GM19035 (cell line): ENCODE measurements at regions not wholly inside any gene's neighbourhood (a gene's known extent, or its start where the extent isn't known, plus 50 kb on each side); places are given as distances from the start of the nearest gene placed in this dataset.

Experiments used
- ATAC-seq: cut with Tn5 transposase; IDR thresholded peaks from one replicate; pipeline ENCODE4 v1.9.1; 2021; ENCODE audit not compliant: unreplicated experiment

DNA sequence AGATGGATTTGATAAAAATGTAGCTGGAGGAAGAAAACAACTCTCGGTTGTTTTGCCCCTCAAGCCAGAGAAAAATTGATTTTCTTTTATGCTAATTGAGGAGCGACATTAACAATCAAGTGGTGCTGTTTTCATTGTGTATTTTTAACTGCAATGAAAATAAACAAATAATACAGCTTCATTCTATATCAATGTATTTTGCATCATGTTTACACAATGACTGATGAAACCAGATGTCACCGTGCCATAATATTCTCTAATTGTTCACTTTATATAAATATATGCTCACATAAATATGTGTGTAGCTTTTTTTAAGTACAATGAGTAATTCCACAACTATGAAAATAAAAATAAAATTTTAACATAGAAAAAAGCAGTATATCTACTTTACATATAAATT lies 139.0 kb upstream of the PRDM9 start:
- ATAC-seq = no peak

DNA sequence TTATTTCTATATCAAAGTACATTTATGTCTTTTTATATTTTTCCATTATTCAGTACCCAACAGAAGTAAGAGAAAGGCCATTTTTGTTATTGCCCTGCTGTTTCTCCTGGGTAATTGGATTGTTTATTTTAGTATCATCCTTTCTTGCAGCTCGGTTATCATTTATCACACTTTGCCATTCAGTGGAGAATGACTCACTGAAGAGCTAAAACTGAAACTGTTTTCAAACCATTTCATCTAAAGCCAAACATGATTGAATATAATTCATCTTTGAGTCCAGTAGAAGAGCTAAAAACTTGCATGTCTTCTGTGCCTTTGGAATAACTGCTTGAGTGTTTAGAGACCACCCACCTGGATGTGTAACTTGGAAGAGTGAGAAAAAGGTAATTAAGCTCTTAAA lies 139.5 kb upstream of the PRDM9 start:
- ATAC-seq = no peak

DNA sequence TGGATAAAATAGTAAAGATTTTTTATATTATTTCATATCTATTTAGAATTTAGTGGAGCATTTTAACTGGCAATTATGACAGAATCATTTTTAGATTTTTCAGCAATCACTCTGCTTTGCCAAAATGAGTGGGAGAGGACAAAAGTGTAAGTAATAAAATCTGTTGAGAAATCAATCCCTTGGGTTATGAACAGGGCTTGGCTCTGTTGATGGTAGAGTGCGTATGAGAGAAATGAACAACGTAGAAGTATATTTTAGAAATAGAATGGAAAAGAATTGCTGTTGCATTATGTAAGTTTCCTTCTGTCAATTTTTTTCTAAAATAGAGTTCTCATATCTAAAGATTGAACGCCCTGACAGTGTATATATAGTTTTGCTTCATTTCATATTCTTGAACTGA lies 154.1 kb upstream of the PRDM9 start:
- ATAC-seq = no peak

DNA sequence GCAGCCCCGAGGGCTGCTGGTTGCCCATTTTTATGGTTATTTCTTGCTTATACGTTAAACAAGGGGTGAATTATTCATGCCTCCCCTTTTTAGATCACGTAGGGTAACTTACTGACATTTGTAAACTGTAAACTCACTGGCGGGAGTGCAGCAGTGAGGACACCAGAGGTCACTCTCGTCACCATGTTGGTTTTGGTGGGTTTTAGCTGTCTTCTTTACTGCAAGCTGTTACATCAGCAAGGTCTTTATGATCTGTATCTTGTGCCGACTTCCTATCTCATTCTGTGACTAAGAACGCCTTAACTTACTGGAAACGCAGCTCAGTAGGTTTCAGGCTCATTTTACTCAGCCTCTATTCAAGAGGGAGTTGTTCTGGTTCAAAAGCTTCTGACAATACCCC lies 155.0 kb upstream of the PRDM9 start:
- ATAC-seq = no peak

DNA sequence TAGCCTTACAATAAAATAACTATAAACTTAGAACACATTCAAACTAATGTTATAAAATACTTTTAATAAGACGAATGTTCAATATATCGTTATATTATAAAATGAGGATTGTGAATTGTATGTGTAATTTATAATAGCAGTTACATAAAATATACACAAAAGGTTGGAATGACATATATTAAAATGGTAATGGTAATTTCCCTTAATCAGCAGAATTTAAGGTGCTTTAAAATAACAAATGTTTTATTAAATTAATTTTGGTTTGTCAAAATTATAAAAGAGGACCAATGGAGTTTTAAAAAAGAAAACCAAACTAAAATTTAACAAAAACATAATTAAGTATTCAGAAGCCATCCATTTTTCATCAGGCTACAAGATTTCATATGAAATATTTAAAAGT lies 164.3 kb upstream of the PRDM9 start:
- no peak for ATAC-seq

DNA sequence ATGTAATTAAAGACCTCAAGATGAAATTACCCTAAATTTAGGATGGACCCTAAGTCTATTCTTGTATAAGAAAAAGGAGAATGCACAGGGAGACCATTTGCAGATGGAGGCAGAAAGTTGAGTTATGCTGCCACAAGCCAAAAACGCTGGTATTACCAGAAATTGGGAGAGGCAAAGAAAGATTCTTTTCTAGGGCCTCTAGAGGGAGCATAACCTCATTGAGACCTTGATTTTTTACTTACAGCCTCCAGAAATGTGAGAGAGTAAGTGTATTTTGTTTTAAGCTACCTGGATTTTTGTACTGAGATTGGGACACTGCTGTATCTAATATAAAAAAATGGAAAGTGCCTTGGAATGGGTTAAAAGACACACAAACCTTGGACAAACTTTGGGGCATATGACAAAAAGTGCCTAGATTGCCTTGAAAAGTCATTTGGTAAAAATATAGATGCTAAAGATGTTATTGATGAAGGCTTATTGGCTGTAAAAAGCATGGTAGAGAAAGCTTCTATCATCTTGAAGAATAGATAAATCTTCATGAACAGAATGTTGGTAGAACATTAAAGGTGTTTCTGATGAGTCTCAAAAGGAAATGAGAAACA lies 174.7 kb upstream of the PRDM9 start:
- no peak for ATAC-seq

DNA sequence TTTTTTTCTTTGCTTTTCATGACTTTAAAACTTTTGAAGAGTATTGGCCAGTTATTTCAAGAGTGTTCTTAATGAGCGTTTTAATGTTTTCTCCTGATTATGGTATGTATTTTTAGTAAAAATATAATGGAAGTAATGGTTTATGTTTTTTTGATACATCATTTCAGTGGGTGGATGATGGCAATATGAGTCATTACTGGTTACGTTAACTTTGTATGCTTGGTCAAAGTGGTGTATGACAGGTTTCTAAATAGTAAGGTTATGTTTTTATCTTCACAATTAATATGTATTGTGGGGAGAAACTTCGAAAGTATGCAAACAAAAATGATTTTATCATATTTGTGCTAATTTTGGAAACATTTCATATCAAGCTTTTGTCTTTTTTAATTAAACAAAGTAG lies 176.7 kb upstream of the PRDM9 start:
- no peak for ATAC-seq

DNA sequence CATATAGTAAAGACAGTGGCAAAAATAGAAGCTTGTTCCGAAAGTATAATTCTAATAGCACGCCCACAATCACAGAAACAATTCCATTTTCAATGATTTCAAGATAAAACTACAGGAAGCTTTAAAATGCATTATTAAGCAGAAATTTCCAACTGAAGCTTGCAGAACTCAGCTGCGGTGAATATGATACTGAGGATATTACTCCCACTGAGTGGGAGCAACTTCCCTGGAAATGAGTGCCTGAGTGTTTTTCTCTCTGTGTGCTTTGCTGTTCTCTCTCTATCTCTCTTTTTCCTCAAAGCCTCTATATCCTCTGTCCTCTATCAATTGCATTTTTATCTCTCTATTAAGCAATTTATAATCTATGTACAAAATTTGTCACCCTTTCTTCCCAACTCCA lies 187.5 kb upstream of the PRDM9 start:
- ATAC-seq = no peak

DNA sequence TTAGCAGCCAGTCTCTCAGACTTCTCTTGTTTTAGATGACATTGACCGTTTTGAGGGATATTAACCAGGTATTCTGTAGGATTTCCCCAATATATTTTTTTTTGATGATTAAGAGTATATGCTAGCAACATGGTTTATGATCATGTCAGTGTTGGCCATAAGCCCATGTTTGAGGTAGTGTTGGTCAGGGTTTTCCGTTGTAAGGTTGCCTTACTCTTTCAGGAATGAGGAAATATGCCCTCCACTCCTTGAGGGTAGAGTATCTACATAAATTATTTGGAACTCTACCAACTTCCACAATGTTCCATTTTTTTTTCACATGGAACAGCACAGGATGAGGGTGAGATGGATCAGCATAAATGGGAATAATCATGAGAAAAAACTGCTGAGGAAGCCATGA lies 188.4 kb upstream of the PRDM9 start:
- no peak for ATAC-seq

DNA sequence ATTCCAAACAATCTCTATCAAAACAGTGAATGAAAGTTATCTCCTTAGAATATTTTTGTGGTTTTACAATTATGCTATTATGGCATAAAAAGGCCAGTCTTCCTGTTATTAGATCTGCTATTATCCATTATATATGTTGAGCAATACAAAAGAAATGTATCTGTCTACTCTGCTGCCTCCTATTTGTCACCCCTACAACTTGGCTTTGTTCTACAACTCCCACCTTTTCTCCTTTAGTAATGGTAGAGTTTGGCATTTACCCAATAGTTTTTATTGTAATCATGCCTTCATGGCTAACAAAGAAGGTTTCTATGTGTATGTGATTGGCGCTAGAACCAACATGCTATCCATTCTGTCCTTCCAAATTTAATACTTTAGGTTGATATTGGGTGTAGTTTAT lies 189.2 kb upstream of the PRDM9 start:
- ATAC-seq = no peak

DNA sequence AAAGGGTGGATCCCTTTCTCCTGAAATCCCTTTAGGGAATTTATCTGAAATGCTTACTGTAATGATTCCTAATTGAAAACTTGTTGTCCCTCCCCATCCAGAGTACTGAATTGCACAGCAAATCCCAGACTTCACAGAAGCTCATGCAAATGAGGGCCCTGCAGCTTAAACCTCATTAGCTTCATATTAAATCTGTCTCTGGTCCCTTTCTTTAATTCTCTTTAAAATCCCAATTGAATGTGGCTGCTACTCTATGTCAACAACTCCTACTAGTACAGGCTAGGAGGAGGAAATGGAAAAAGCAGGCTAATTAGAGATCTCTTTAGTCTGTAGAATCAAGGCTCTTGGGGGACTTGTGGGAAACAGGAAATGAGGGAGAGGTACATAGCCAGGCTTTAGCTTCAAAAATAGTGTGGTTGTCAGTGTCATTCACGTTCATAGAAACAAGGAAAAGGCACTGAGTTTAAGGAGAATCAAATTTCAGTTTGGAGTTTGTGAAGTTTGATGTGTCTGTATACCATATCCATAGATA lies 191.3 kb upstream of the PRDM9 start:
- ATAC-seq = no peak

DNA sequence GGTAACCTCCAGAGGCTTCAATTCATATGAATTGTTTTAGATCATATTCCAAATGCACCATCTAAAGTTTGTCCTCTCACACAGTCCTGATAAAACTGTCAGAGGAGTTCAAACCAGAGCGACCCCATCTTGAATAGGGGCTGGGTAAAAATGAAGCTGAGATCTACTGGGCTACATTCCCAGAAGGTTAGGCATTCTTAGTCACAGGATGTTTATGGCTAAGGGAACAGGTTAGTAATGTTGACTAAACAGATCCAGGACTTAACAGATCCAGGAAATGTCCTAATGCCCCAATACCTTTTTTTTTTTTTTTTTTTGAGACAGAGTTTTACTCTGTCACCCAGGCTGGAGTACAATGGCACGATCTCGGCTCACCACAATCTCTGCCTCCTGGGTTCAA lies 192.6 kb upstream of the PRDM9 start:
- ATAC-seq = no peak

DNA sequence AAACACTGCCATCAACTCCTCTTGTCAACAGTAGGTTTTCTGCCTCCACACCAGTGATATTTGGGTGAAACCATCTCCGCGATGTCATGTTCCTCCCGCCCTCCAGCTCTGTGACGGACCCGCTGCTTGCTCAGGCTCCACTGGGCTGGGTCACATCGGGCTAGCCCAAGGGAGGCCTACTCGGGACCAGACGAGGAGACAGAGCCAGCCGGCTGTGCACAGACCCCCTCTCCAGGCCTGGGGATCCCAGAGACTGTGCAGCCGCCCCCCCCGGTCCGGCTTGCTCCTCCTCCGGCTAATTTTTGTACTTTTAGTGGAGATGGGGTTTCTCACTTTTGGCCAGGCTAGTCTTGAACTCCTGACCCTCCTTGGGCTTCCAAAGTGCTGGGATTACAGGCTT lies 202.4 kb upstream of the PRDM9 start:
- ATAC-seq = no peak

DNA sequence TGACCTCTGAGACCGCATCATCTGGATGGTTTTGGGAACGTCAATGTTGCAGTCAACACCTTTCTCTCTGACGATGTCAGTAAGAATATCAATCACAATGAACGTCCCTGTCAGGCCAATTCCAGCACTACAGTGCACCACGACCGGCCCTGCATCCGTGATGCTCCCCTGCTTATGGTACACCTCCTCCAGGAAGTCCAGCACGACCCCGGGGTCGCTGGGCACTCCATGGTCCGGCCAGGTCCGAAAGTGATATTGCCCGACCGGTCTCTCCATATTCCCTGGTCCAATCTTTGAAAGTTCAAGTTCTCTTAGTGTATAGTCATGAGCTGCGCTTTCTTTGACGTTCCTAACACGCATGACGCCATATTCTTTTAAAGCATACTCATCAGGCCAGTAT lies 203.6 kb upstream of the PRDM9 start:
- ATAC-seq = no peak

DNA sequence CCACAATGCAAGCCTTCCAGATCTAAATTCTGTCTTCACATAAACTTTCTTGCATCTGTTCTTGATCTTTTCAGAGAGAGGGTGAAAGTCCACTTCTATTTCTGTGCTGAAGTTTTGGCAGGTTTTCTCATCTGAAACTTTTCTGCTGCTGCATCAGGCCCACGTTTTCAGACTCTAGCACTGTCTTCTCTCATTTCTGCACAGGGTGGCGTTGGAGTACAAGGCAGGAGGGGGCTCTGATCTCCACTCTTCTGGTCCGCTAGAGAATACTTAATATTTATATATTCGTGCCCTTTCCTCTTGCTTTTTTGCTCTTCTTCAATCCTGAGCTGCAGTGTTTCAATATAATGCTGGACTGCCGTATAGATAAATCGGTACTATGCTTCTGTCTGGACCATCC lies 204.0 kb upstream of the PRDM9 start:
- no peak for ATAC-seq

DNA sequence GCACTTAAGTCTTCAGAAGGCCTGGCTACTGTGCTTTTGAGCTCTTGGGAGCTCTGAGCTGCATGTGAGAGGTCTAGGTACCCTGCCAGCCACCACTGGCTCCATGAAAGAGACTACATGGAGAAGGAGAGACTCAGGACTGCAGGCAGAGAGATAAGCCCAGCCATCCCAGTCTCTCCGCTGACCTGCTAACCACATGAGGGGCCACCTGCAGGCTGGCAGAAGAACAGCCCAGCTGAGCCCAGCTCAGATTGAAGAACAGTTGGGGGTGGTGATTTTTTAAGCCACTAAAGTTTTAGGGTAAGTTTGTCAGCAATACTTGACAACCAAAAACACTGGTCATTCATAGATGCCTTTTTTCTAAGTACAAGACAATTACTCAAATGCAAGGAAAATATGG lies 205.0 kb upstream of the PRDM9 start:
- no peak for ATAC-seq

DNA sequence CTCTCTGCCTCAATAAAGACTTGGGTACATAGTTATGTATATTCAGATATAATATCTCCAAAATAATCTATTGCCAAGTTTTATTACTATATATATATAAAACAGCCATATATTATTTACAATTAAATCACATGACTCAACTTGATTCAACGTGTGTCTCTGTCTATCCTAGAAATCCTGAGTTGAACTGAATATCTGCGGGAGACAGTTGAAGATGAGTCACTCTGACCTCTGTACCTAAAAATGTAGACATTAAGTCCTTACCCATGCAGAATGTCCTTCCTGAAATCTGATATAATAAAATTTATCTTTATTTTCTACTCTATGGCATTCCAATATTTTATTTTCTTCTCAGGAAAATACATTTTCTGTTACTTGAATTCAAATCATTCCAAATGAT lies 218.2 kb upstream of the PRDM9 start:
- ATAC-seq = no peak

DNA sequence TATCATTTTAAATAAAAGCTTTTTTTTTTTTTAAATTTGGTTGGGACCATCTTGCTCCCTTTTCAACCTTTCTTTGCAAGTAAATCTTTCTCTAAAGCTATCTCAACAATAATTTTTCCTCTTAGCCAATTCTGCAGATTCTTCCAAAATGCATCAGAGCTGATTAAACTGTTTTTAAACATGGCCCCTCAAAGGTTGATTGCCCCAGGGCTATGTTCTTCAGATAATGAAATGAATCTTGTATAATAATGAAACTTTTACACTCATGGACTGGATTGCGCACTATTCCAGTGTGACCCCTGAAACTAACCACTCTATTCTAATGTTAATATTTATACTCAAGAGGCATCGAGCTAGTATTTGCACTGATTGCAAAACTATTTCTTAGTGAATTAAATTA lies 222.8 kb upstream of the PRDM9 start:
- ATAC-seq = no peak

DNA sequence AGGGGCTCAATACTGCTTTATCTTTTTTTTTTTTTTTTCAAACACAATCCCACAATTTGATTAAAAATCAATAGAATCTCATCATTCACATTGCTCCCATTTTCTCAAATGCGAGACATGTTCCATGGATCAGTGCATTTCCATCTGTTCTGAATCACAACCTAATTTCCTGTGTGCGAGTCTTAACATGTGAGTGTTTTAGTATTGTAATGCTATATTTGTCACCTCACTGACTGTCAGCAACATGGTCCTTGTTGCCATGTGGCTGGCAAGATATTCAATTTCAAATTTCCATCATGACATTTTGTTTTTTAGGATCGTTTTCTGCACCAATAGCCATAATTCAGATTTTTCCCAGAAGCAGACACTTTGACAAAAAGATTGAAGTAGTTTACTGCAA lies 233.2 kb upstream of the PRDM9 start:
- ATAC-seq = no peak

DNA sequence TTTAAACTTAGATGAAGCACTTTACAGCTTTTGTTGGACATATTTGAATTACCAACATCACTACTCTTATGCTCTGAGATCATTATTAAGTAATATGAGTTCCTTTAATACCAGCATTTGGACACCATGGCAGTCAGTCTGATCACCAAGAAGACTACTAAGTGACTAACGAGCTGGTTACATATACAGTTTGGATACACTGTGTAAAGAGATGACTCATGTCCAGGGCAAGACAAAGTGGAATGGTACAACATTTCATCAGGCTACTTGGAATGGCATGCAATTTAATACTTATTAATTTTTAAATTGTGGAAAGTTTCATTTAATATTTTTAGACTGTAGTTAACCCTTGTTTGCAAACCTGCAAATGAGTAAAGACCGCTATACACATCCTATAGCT lies 237.4 kb upstream of the PRDM9 start:
- ATAC-seq = no peak

DNA sequence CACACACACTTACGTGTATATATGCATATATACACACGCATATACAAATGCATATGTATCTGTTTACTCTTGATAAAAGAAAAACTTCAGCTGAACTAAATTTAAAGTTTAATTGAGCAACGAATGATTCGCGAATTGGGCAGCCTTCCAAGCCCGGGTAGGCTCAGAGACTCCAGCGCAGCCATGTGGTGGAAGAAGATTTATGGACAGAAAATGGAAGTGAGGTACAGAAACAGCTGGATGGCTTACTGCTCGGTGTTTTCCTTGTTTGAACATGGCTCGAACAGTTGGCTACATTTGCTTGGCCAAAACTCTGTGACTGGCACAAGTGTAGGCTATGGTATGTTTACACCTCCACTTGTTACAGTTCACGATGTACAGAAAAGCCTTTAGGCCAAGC lies 239.3 kb upstream of the PRDM9 start:
- ATAC-seq = no peak

DNA sequence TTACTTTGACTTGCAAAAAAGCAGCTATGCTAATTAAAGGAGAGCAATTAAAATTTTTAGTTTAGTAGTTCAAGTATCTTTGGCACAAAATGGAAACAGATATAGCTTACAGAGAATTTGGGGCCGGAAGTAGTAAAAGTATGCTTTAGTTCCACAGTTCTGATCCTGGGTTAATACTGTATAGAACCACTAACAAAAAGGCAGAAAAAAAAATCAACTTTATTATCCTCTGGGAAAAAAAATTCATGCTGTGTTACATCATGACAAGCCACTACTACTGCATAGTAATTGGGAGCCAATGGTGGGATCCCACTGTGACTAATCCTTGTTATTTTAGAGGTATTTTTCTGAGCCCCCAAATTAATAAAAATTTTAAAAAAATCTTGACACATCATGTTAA lies 246.8 kb upstream of the PRDM9 start:
- ATAC-seq = no peak

DNA sequence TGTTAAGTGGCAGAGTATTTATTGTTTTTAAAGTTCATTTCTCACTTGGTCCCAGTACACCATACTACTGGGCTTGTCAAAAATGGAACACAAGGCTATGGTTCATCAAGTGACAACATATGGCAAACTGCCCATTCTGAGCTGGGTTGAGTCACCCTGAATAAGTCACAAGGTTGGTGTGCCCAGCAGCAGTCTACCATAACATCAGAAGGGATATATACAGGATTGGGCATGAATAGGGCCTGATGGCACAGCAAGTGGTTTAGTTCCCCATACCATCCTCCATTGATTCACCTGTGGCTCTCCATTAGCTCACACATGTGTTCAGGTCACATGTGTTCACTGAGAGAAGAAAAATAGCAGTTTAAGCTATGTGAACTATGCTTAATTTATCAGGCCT lies 249.8 kb upstream of the PRDM9 start:
- ATAC-seq = no peak
